ENCODE measurements at regions not wholly inside any gene's neighbourhood (a gene's known extent, or its start where the extent isn't known, plus 50 kb on each side); places are given as distances from the start of the nearest gene placed in this dataset.

DNA sequence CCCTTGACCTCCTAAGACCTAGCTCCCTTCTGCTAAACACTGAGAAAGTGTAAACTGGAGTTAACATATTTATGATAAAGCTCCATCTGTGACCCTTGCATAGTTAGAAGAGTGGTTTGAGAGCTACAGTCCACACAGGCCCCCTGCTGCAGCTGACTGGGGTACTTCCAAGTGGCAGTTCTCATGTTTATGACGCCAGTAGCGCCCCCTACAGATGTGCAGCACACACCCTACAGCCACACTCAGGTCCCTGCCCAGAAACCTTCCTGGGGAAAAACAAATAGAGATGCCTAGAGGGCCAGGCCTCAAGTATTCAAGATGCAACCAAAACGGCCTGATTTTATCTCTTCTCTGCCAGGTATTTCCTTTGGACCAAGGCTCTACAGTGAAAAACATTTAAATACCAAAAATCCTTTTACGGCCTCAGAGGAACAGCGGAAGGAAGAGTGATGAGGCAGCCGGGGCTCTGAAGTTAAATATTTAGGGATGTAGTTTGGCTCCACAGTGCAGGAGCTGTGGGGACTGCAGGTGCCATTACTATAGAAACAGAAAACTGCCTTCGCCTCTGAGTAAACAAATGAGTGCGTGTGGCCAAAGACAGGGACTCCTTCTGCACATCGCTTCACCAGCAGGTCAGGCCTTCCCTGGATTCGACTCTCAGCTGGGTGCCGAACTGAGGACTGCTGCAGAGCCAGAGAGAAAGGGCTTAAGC lies 553.1 kb downstream of the EFNB2 start:
- DNase-seq (ENCODE audit: low read depth in 2 of 2): no peak

DNA sequence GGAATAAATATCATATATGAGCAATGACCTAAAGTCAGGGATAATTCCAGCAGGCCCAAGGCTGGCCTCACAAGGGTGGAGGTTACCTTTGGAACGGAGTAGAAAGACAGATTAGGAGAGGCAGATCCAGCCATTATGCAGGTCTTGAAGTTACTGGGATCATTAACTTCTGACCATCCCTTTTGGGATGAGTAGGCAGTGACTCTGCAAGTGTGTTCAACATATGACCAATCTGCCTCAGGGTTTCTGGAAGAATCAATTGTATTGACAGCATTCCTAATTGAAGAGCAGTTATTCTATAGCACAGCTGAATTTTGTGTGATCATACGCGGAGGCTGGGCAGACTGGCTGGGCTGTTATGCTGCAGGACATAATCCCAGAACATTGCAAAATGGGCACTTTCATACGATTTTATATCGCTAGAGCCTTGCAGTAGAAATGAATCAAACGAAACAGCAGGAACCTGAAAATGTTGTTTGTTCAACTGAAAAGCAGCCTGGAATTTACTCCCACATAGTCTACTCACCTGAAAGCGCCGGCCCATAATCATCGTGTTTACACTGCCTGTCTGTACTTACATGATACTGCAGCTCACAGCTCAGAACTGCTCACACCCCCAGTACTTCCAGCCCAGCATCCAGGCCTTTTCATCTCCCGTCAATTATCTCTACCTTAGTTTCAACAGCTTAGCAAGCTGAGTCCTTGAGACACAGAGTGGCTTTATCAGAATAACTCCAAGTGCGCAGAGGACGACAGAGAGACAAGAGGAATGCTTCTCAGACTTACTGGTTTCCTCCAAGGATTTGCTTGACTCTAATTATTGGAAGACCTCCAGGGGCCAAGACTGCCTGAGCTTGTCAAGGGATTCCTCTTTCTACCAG lies 556.1 kb downstream of the EFNB2 start:
- DNase-seq (ENCODE audit: low read depth in 2 of 2): no peak

- no peak for DNase-seq (ENCODE audit: low read depth in 2 of 2)
Observed at GRCh38 chr13:105974380-105974779, 561.1 kb downstream of the EFNB2 start.

GRCh38 chr13:105972811-105973590 lies 562.5 kb downstream of the EFNB2 start:
- DNase-seq (ENCODE audit: low read depth in 2 of 2): no peak

- no peak for DNase-seq (ENCODE audit: low read depth in 2 of 2)
Observed at GRCh38 chr13:105972306-105972721, 563.1 kb downstream of the EFNB2 start.

- DNase-seq (ENCODE audit: low read depth in 2 of 2): no peak
Observed at GRCh38 chr13:105971738-105972137, 563.7 kb downstream of the EFNB2 start.

DNA sequence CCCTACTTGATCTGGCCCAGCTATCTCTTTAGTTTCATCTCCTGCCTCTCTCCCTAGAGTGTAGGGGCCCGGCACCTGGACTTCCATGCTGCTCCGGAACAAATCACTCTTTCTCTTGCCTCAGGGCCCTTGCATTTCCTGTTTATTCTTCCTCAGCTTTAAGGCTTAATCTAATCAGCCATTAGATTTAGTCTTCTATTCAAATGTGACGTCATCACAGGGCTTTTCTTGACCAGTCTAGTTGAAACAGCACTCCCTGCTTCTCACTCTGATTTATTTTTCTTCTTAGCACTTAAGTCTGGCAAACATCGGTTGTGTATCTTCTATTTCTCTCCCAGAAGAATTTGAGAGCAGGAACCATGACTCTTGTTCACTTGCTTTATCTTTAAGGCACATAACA lies 564.1 kb downstream of the EFNB2 start:
- no peak for DNase-seq (ENCODE audit: low read depth in 2 of 2)

DNA sequence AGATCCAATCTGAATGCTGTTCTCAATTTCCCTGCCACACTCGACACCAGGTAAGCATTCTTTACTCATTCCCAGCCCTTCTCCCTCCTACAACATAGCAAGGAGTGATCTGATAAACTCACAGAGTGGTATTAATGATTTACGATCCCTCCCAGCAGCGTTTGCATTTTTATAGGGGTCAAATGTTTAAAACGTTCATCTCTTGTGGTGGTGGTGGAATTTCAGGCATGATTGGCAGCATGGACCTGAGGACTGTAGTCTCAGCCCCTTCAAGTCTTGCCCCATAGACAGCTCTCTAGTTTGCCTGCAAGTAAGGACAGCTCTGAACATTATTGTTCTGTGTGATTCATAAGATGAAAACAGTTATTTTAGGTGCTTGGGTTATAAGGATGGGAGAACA lies 565.7 kb downstream of the EFNB2 start:
- no peak for DNase-seq (ENCODE audit: low read depth in 2 of 2)

GRCh38 chr13:105965910-105966309 lies 569.6 kb downstream of the EFNB2 start:
- no peak for DNase-seq (ENCODE audit: low read depth in 2 of 2)

DNA sequence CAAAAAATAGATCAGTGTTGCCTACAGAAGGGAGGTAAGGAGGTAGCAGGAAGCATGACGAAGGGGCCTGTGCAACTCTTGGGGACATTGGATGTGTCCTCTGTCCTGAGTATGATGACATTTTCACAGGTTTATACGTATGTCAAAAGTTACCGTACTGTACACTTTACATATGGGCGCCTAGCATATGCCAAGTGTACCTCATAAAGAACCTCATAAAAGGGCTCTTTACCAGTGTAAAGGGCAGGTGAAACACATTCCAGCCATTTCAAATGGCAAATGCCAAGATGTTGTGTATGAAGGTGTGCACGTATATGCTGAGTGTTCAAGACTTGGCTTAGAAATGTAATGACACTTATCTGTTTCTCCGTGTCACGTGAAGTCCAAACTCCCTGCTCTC lies 573.4 kb downstream of the EFNB2 start:
- no peak for DNase-seq (ENCODE audit: low read depth in 2 of 2)

- DNase-seq (ENCODE audit: low read depth in 2 of 2): no peak
Observed at GRCh38 chr13:105961438-105961837, 574.0 kb downstream of the EFNB2 start.

- no peak for DNase-seq (ENCODE audit: low read depth in 2 of 2)
Observed at GRCh38 chr13:105960326-105960725, 575.1 kb downstream of the EFNB2 start.

GRCh38 chr13:105959876-105960275 lies 575.6 kb downstream of the EFNB2 start:
- DNase-seq (ENCODE audit: low read depth in 2 of 2): no peak

DNA sequence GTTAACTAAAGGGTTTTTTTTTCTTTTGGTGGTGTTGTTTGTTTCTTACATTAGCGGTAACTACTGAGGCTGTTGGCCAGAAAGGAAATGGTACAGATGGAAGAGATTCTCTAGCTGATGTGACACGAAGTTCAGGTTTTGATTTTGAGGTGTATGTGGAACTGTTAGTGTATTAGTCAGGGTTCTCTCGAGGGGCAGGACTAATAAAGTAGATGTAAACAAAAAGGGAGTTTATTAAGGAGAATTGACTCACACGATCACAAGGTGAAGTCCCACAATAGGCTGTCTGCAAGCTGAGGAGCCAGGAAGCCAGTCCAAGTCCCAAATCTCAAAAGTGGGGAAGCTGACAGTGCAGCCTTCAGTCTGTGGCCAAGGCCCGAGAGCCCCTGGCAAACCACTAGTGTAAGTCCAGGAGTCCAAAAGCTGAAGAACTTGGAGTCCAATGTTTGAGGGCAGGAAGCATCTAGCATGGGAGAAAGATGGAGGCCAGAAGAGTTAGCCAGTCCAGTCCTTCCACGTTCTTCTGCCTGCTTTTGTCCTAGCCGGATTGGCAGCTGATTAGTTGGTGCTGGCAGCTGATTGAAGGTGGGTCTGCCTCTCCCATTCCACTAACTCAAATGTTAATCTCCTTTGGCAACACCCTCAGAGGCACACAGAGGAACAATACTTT lies 577.6 kb downstream of the EFNB2 start:
- no peak for DNase-seq (ENCODE audit: low read depth in 2 of 2)

DNA sequence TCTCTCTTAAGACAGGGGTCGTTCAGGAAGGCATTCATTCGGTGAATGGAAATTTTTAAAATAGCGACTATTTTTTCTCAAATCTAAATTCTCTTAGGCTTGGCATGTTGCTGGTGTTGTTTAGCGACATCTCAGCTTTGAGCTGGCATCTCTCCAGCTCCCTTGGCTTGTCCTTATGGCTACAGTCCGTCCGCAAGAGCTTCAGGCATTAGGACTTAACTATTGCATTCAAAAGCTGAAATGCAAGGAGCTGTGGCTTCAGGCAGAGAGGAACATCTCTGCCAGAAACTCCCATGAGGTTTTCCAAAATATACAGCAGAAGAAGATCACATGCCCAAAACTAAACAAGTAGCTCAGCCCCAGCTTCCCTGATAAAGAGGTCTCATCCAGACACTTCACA lies 578.5 kb downstream of the EFNB2 start:
- no peak for DNase-seq (ENCODE audit: low read depth in 2 of 2)

GRCh38 chr13:105952973-105953290 lies 582.5 kb downstream of the EFNB2 start:
- no peak for DNase-seq (ENCODE audit: low read depth in 2 of 2)

DNA sequence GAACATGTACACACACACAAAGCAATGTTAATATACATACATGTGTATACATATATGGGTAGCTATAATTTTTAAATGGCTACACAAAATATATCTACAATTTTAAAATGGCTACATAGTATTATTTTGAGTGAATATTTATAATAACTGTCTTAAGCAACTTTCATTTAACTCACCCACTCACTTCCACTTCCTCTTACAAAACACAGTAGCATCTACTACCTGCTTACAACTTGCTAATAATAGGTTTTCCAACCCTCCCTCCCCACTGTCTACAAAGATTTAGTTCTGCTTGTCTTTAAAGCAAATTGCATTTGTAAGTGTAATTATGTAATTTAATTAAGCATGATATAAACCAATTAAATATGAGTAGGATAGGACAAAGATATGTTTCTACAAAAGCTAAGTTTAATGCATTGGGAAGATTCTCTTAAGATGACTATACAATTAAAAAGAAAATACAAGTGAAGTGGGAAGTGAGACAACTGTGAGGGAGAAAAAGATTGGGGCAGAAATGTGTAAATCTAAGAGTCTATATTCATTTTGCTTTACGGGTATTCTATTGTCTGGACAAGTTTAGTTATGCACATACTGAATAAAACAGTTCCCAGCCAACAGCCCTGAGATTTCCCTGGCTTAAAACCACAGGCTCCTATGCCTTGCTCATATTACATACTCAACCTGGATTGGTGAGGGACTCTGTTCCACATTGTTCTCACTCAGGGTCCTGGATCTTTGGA lies 583.1 kb downstream of the EFNB2 start:
- no peak for DNase-seq (ENCODE audit: low read depth in 2 of 2)

GRCh38 chr13:105948143-105948542 lies 587.3 kb downstream of the EFNB2 start:
- no peak for DNase-seq (ENCODE audit: low read depth in 2 of 2)

GRCh38 chr13:105940882-105941281 lies 594.6 kb downstream of the EFNB2 start:
- DNase-seq (ENCODE audit: low read depth in 2 of 2): no peak

DNA sequence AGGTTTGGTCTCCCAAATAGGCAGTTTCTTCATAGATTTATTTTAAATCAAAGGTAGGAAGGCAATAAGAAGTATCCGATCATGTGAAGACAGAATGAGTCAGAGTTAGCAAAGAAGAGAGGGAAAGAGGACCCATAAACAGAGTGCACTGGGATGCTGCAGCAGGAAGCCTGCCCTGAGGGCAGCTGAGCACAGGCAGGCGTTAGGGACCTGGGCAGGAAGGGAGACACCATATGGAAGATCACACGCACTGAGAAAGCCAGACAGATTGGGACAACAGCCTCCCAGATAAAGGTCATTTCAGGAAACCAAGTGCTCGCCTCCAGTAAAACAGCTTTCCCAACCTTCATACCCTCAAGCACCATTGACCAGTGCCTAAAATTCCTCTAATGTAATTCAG lies 598.0 kb downstream of the EFNB2 start:
- no peak for DNase-seq (ENCODE audit: low read depth in 2 of 2)

GRCh38 chr13:105936816-105937215 lies 598.6 kb downstream of the EFNB2 start:
- no peak for DNase-seq (ENCODE audit: low read depth in 2 of 2)
